Limb (tissue), 2 donors: ENCODE measurements at regions not wholly inside any gene's neighbourhood (a gene's known extent, or its start where the extent isn't known, plus 50 kb on each side); places are given as distances from the start of the nearest gene placed in this dataset.
A peak's percentile ranks its signal among the peaks of the same experiment; 100 is the strongest.

ENCODE experiments used
- DNase-seq, 2 donors: peaks; one replicate each; pipeline ENCODE4 v3.0.0-alpha.2; 2016; ENCODE audit errors: extremely low spot score in 2 of 2

DNA sequence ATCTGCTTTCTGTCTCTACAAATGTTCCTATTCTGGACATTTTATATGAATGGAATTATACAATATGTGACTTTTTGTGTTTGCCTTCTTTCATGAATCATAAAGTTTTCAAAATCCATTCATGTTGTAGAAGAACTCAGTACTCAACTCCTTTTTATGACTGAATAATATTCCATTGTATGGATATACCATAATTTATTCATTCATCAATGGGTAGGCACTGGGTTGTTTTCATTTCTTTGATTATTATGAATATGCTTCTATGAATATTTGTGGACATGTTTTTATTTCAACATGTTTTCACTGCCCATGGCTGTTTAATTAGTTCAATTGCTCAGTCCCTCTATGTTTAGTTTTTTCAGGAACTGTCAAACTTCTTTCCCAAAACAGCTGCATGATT lies 76.5 kb upstream of the GTSF1L start:
- no peak for DNase-seq

DNA sequence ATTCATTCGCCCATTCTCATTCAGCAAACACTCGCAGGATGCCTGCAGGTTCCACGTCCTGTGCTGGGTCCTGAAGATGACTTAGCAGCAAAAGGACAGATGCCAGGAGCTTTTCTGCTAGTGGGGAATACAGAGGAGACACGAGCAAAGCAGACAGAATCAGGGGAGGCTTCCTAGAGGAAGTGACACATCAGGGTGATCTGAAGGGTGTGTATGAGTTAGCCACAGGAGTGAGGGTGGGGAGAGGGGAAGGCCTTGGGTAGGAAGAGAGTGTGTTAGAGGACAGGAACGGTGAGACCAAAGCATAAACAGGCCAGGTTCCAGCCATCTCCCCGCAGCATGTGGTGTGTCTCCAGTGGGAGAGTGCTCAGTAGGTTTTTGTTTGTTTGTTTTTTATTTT lies 73.4 kb upstream of the GTSF1L start:
- DNase-seq, result no peak

DNA sequence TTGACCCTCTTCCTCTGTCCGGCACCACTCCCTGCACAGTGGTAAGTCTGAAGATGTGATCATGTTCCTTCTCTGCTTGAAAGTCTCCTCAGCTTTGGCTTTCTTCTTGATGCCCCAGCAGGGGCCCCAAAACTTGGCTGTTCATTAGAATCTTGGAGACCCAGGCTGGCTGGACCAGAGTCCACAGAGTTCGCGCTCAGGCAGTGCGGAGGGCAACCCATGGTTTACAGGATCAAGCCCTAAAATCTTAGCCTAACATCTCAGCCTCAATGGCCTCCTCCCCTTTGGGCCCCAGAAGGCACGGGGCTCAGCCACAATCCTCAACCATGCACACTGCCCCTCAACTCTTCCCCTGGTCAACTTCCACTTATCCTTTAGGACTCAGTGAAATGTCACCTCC lies 72.9 kb upstream of the GTSF1L start:
- no peak for DNase-seq

DNA sequence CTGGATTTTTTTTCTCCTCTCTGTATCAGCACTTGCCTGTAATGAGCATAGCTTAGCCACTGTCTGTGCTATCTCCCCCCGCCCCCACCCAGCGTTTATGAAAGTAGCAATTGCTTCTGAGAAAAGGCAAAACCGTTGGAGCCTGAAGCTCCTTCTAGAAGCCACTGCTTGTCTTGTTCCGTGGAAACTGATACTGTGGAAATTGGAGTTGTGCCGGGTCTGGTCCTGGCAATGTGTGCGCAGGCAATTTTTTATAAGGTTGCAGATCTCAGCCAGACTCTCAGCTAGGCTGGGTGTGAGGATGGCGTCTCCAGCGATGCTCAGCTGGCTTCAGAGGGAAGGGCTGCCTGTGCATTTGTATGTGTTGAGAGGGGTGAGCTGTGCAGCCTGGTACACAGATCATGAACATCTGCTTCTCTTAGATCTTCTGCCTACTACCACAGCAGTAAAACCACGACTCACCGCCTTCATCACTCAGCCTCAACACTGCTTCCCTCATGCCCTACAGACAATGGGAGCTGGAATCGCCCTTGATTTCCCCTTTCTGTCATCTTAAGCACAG lies 72.4 kb upstream of the GTSF1L start:
- peak in 1 of 2 donors; percentile 41 for DNase-seq

DNA sequence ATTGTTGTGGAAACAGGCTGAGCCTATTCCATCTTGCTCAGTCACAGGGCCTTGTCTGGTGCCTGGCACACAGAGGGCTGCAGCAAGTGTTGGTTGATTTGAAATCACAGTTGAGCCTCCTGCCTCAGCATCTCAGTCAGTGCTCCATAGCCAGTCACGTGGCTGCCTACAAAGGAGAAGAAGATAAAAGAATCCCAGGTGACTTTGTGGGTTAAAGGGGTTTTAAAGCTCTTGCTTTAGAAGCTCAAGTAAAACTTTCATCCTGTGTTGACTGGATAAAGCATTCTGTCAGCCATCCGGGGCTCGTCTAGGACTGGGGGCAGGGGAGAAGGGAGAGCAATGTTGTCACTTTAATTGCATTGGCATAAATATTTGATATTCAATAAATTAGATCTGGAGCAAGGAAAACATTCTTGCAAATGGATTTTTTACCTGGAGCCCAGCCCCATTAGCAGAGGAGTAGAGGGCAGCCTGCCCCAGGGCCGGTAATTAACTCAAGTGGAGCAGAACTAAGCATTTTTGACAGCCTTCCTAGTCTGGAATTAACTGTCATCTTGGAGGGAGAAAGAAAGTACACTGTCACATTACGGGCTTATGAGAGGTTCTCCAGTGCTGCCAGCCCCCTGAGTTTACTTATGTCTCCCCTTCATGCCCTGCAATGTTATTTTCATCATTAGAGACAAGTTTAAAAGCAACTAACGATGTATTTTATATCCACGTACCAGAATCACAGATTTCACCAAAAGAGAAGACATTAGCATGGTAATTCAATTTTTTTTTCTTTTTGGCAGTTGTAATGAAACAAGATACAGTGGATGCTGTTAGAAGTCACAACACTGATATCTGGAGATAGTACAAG lies 71.7 kb upstream of the GTSF1L start:
- no peak for DNase-seq

DNA sequence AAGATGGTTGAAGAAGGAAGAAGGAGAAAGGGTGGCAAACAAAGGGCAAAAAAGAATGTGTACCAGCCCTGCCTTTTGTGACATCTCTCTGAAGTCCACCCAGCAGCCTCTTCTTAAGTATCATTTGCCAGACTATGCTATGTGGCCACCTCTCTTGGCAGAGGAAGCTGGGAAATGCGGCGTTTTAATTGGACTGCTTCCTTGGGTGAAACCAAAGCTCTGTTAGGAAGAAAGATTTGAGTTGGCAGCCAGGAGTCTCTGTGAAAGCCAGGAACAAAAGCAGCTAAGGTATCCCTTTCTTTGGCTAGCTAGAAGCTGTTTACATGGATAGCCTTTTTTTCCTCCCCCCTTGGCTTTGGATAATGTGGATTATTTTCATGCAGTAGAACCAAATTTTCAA lies 67.5 kb upstream of the GTSF1L start:
- no peak for DNase-seq

DNA sequence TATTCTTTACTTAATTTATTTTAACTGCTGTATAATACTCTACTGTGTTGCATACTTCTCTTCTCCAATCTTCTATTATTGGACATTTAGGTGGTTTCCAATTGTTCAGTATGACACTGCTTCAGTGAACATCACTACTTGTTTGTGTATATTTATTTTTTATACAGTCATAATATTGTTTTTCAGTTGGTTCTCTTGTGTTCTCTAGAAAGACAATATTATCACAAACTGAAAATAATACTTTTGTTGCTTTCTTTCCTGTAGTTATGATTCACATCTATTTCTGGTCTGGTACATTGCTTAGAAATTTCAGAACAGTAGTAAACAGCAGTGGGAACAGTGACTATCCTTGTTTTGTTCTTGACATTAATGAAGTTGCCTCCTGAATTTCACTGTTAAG lies 62.8 kb upstream of the GTSF1L start:
- DNase-seq, result no peak

DNA sequence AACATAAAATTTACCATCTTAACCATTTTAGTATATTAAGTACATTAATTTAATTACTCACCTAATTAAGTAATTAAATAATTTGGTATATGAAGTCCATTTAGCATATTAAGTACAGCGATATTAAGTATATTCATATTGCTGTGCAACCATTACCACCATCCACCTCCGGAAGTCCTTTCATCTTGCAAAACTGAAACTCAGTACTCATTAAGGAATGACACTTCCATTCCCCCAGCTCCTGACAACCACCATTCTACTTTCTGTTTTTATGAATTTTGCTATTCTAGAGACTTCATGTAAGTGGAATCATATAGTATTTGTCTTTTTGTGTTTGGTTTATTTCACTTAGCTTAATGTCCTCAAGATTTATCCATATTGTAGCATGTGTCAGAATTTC lies 61.1 kb upstream of the GTSF1L start:
- DNase-seq, result no peak

DNA sequence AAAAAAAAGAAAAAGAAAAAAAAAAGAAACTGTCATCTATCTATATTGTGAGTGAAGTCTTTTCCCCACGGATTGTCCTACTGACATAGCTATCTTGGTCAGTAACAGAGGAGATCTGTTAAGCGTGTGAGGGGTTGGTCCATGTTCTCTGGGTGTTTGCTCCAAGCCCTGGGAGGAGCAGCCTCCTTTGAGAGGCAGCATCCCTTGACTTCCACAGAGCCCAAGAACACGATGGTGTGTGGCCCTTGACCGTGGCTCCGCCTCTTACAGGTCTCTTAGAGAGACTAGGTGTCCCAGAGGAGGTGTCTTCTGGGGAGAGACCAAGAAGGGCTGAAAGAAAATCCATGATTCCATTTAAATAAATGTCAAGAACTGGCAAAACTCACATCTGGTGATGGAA lies 60.1 kb upstream of the GTSF1L start:
- no peak for DNase-seq

DNA sequence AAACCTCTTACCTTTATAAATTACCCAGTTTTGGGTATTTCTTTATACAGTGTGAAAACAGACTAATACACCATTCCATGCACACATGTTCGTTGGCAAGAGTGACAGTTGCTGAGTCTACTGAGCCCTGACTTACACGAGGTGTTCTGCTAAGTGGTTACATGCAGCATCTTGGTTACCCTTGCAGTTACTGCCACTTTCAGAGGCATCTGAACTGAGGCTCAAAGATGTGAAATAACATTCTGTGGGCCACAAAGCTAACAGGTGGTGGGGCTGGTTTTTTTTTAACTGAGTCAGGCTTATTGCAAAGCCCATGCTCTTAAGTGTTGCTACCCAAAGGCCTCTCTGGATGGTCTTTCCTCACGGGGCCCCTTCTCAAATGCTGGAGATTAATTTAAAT lies 54.4 kb upstream of the GTSF1L start:
- DNase-seq, result no peak

DNA sequence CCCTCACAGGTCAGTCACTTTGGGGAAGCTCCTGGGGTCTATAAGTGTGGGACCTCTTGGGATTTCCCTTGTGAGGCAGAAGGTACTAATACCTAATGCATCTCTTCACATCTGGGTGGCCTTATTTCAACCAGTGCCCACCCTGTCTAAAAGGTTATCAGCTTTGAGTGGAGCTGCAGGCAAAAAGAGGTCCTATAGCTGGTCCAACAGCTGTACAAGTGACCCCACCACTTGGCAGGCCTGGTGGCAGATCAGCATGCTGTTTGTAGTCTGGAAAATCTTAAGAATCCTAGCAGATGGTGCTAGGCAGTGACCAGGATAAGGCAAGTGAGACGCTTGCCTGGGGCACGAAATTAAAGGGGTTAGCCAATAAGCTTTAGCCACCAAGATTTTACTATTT lies 51.6 kb upstream of the GTSF1L start:
- no peak for DNase-seq

DNA sequence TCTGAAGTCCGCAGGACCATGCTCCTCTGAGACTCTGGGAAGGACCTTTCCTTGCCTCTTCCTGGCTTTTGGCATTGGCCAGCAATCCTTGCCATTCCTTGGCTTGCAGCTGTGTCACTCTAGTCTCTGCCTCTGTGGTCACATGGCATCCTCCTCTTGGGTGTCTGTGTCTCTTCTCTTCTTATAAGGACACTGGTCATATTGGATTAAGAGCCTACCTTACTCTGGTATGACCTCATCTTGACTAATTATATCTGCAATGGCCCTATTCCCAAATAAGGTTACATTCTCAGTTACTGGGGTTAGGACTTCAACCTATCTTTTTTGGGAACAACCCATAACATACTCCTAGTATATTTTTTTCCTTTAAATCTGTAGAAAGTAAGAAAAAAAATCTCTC lies 49.9 kb upstream of the GTSF1L start:
- no peak for DNase-seq
